Stimulated activated CD8-positive, alpha-beta memory T cell treated with anti-CD3 and anti-CD28 coated beads, Interleukin-15, amount 100 ng/mL, for 4 hours (primary cell): ENCODE measurements at regions not wholly inside any gene's neighbourhood (a gene's known extent, or its start where the extent isn't known, plus 50 kb on each side); places are given as distances from the start of the nearest gene placed in this dataset.
A peak's percentile ranks its signal among the peaks of the same experiment; 100 is the strongest.

Experiments
- DNase-seq, 2 donors: peaks; one replicate each; pipeline ENCODE4 v3.0.0-alpha.2; 2020; ENCODE audit warnings: low read depth in 2 of 2

- no peak for DNase-seq
These were observed 1454.4 kb upstream of the CELF4 start for GRCh38 chr18:39019989-39020388.

- DNase-seq: no peak
These were observed 1441.7 kb upstream of the CELF4 start for GRCh38 chr18:39007031-39007902.

GRCh38 chr18:38996056-38996455 is 1430.5 kb upstream of the CELF4 start:
- no peak for DNase-seq

- DNase-seq: no peak
These were observed 1427.7 kb upstream of the CELF4 start for GRCh38 chr18:38993342-38993741.

GRCh38 chr18:38984968-38985367 is 1419.4 kb upstream of the CELF4 start:
- DNase-seq: no peak

- DNase-seq: no peak
These were observed 1416.5 kb upstream of the CELF4 start for GRCh38 chr18:38982072-38982471.

- no peak for DNase-seq
These were observed 1415.8 kb upstream of the CELF4 start for GRCh38 chr18:38981389-38981788.

GRCh38 chr18:38980420-38980819 is 1414.8 kb upstream of the CELF4 start:
- no peak for DNase-seq

- no peak for DNase-seq
These were observed 1407.0 kb upstream of the CELF4 start for GRCh38 chr18:38972571-38972970.

- no peak for DNase-seq
These were observed 1406.3 kb upstream of the CELF4 start for GRCh38 chr18:38971881-38972280.

- DNase-seq: no peak
These were observed 1401.2 kb upstream of the CELF4 start for GRCh38 chr18:38966841-38967240.

GRCh38 chr18:38963943-38964660 is 1398.5 kb upstream of the CELF4 start:
- DNase-seq: no peak

- DNase-seq: no peak
These were observed 1396.3 kb upstream of the CELF4 start for GRCh38 chr18:38961880-38962279.

- no peak for DNase-seq
These were observed 1392.1 kb upstream of the CELF4 start for GRCh38 chr18:38957736-38958135.

GRCh38 chr18:38956068-38956467 is 1390.5 kb upstream of the CELF4 start:
- no peak for DNase-seq

GRCh38 chr18:38951633-38952032 is 1386.0 kb upstream of the CELF4 start:
- DNase-seq: no peak

GRCh38 chr18:38948436-38948835 is 1382.8 kb upstream of the CELF4 start:
- no peak for DNase-seq

GRCh38 chr18:38944446-38945024 is 1378.9 kb upstream of the CELF4 start:
- DNase-seq: no peak

GRCh38 chr18:38941711-38942561 is 1376.3 kb upstream of the CELF4 start:
- no peak for DNase-seq

- DNase-seq: peak in 1 of 2 donors; percentile 51
These were observed 1375.4 kb upstream of the CELF4 start for GRCh38 chr18:38940863-38941531.

GRCh38 chr18:38940475-38940862 is 1374.9 kb upstream of the CELF4 start:
- DNase-seq: no peak
